ENCODE measurements at regions not wholly inside any gene's neighbourhood (a gene's known extent, or its start where the extent isn't known, plus 50 kb on each side); places are given as distances from the start of the nearest gene placed in this dataset.

DNA sequence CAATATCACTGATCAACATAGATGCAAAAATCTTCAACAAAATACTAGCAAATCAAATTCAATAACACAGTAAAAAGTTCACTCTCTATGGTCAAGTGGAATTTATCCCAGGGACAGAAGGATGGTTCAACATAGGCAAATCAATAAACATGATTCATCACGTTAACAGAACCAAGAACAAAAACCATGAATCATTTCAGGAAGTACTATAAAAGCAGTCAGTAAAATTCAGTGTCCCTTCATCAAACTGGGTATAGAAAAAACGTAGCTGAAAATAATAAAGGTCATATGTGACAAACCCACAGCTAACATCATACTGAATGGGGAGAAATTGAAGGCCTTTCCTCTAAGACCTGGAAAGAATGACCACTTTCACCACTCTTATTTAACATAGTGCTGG lies 172.1 kb downstream of the POLR2M start:
- CTCF ChIA-PET, result interaction anchor here (3.2 kb wide), 1 partner anchor 18 kb away, joined by 9 read pairs; no protein-coding TSS in a partner anchor
- no peak for ATAC-seq (ENCODE audit: low read depth)
- POLR2A ChIA-PET, result no interaction called here

DNA sequence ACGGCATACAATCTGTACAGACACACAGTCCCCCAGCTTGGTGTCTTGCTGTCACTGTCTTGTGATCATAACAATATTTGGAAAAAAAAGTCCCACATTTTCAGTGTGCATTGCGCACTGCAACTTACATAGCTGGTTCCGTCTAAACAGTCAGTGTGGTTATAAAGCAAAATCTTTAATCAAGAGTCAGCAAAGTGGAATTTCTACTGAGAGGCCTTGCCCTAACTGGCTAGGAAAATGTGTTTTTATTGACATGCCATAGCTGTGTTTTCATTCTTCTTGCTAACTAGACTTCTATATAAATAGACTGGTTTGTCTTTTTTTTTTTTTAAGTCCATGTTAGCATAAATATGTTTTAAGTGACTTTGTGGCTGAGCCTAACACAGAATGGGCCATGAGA lies 174.8 kb downstream of the POLR2M start:
- no peaks in the 10 kb centered on the region for H3K79me2 ChIP-seq (ENCODE audit: control insufficient read depth, insufficient read depth, low read length)
- ChIA-PET POLR2A (no interaction called here), CTCF (interaction anchor here (3.2 kb wide), 1 partner anchor 21 kb away, joined by 9 read pairs; no protein-coding TSS in a partner anchor)
- H3K4me1 Mint-ChIP-seq, result no peaks in the 10 kb centered on the region
- H3K27ac ChIP-seq (ENCODE audit: low read length in 2 of 2), result no peak overlapping the region
- ATAC-seq (ENCODE audit: low read depth), result no peak
- no peak for TF ChIP-seq EZH2 (IDR thresholded peaks at IDR 0.05; ENCODE audit: borderline replicate concordance, insufficient read depth, low read depth, low read length, poor library complexity, severe bottlenecking)
- TF ChIP-seq, protein P1, sequence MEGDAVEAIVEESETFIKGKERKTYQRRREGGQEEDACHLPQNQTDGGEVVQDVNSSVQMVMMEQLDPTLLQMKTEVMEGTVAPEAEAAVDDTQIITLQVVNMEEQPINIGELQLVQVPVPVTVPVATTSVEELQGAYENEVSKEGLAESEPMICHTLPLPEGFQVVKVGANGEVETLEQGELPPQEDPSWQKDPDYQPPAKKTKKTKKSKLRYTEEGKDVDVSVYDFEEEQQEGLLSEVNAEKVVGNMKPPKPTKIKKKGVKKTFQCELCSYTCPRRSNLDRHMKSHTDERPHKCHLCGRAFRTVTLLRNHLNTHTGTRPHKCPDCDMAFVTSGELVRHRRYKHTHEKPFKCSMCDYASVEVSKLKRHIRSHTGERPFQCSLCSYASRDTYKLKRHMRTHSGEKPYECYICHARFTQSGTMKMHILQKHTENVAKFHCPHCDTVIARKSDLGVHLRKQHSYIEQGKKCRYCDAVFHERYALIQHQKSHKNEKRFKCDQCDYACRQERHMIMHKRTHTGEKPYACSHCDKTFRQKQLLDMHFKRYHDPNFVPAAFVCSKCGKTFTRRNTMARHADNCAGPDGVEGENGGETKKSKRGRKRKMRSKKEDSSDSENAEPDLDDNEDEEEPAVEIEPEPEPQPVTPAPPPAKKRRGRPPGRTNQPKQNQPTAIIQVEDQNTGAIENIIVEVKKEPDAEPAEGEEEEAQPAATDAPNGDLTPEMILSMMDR (IDR thresholded peaks at IDR 0.05), result no peak
- intact Hi-C loops (cut with micrococcal nuclease), result no loop called here
- peaks cover 24% of the 10 kb centered on the region for H3K27me3 Mint-ChIP-seq
- H3K27me3 ChIP-seq (replicated peaks in 1 of 4; ENCODE audit: control extremely low read depth in 1 of 4, control insufficient read depth in 3 of 4, insufficient read depth in 4 of 4, low read length in 3 of 4), result peaks cover 0 to 6% (median 0%) of the 10 kb centered on the region in 4 experiments
- H3K4me2 ChIP-seq (replicated peaks; ENCODE audit: low read depth, low read length, poor library complexity, severe bottlenecking), result no peak overlapping the region
- 100% methylated on average over 2 of the region's 3 CpGs for WGBS (ENCODE audit: insufficient coverage)
- no peak overlapping the region for H2AFZ ChIP-seq (ENCODE audit: insufficient read depth, low read depth, low read length, poor library complexity, severe bottlenecking)
- H3K36me3 ChIP-seq (replicated peaks in 1 of 2; ENCODE audit: control extremely low read depth in 1 of 2, control insufficient read depth in 1 of 2, extremely low read depth in 1 of 2, insufficient read depth in 2 of 2, low read length in 1 of 2), result no peaks in the 10 kb centered on the region
- peaks cover 0 to under 1% (median 0%) of the 10 kb centered on the region in 3 donors for H3K9me3 ChIP-seq (ENCODE audit: control extremely low read depth in 1 of 3, control insufficient read depth in 2 of 3, insufficient read depth in 1 of 3, low read length in 2 of 3)
- no peak overlapping the region for H3K4me3 ChIP-seq (ENCODE audit: control extremely low read depth in 1 of 5, extremely low read depth in 1 of 5, insufficient read depth in 1 of 5, low read depth in 2 of 5, low read length in 4 of 5)
- no peak overlapping the region for H3K27ac Mint-ChIP-seq
- no peaks in the 10 kb centered on the region for H4K20me1 ChIP-seq (ENCODE audit: control insufficient read depth, insufficient read depth, low read length, poor library complexity, severe bottlenecking)
- no peaks in the 10 kb centered on the region for H3K4me1 ChIP-seq (ENCODE audit: control insufficient read depth in 2 of 2, insufficient read depth in 2 of 2, low read length in 2 of 2)
- no peak overlapping the region for H3K4me3 Mint-ChIP-seq
- no peak overlapping the region for H3K9ac ChIP-seq (ENCODE audit: low read length)
- H3K9me3 Mint-ChIP-seq (ENCODE audit: insufficient read depth), result no peaks in the 10 kb centered on the region
- DNase-seq, result no peak

More for the DNA sequence above, 172.1 kb downstream of the POLR2M start:
- H3K27me3 Mint-ChIP-seq, result peaks cover 12% of the 10 kb centered on the region
- Histone ChIP-seq H3K36me3 (replicated peaks in 1 of 2; ENCODE audit: control extremely low read depth in 1 of 2, control insufficient read depth in 1 of 2, extremely low read depth in 1 of 2, insufficient read depth in 2 of 2, low read length in 1 of 2) (no peaks in the 10 kb centered on the region), H3K4me3 (ENCODE audit: control extremely low read depth in 1 of 5, extremely low read depth in 1 of 5, insufficient read depth in 1 of 5, low read depth in 2 of 5, low read length in 4 of 5) (no peak overlapping the region), H3K27me3 (replicated peaks in 1 of 4; ENCODE audit: control extremely low read depth in 1 of 4, control insufficient read depth in 3 of 4, insufficient read depth in 4 of 4, low read length in 3 of 4) (peaks cover 0 to 2% (median 0%) of the 10 kb centered on the region in 4 experiments), H3K9ac (ENCODE audit: low read length) (no peak overlapping the region), H3K79me2 (ENCODE audit: control insufficient read depth, insufficient read depth, low read length) (no peaks in the 10 kb centered on the region), H4K20me1 (ENCODE audit: control insufficient read depth, insufficient read depth, low read length, poor library complexity, severe bottlenecking) (no peaks in the 10 kb centered on the region), H2AFZ (ENCODE audit: insufficient read depth, low read depth, low read length, poor library complexity, severe bottlenecking) (no peak overlapping the region), H3K4me1 (ENCODE audit: control insufficient read depth in 2 of 2, insufficient read depth in 2 of 2, low read length in 2 of 2) (no peaks in the 10 kb centered on the region), H3K9me3 (ENCODE audit: control extremely low read depth in 1 of 3, control insufficient read depth in 2 of 3, insufficient read depth in 1 of 3, low read length in 2 of 3) (peaks cover 4 to 10% (median 10%) of the 10 kb centered on the region in 3 donors), H3K27ac (ENCODE audit: low read length in 2 of 2) (no peak overlapping the region), H3K4me2 (replicated peaks; ENCODE audit: low read depth, low read length, poor library complexity, severe bottlenecking) (no peak overlapping the region)
- no peak overlapping the region for H3K27ac Mint-ChIP-seq
- TF ChIP-seq, protein P1 (IDR thresholded peaks at IDR 0.05), result no peak
- TF ChIP-seq EZH2 (IDR thresholded peaks at IDR 0.05; ENCODE audit: borderline replicate concordance, insufficient read depth, low read depth, low read length, poor library complexity, severe bottlenecking), result no peak
- no CpG with 5 or more reads among the region's 2 CpGs for WGBS (ENCODE audit: insufficient coverage)
- H3K4me1 Mint-ChIP-seq, result no peaks in the 10 kb centered on the region
- DNase-seq, result no peak
- H3K4me3 Mint-ChIP-seq, result no peak overlapping the region
- intact Hi-C loops (cut with micrococcal nuclease), result no loop called here
- peaks cover 7% of the 10 kb centered on the region for H3K9me3 Mint-ChIP-seq (ENCODE audit: insufficient read depth)
